ENCODE measurements at regions not wholly inside any gene's neighbourhood (a gene's known extent, or its start where the extent isn't known, plus 50 kb on each side); places are given as distances from the start of the nearest gene placed in this dataset.
"Not testable (repeated sequence)": the region's sequence is repeated elsewhere in the genome, so short reads cannot be mapped to it uniquely, and the experiment has no call there.

DNA sequence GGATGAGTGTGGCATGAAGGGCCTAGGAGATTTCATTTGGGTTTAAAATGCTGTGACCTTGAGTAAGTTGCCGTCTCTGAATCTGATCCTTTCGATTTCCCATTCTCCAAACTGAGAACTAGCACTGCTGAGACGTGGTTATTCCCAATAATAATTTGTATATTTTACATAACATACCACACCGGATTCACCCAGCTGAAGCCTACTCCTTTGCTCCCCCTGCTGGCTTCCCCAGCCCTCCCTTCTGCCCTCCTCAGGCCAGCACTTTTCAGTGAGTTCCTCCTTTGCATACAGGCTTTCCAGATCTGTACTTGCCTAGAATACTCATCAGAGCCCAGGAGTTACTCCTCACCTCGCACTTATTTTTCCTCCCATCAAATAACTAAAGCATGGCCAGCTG is 255.1 kb downstream of the OR4F29 start:
- TF ChIP-seq, protein P1, sequence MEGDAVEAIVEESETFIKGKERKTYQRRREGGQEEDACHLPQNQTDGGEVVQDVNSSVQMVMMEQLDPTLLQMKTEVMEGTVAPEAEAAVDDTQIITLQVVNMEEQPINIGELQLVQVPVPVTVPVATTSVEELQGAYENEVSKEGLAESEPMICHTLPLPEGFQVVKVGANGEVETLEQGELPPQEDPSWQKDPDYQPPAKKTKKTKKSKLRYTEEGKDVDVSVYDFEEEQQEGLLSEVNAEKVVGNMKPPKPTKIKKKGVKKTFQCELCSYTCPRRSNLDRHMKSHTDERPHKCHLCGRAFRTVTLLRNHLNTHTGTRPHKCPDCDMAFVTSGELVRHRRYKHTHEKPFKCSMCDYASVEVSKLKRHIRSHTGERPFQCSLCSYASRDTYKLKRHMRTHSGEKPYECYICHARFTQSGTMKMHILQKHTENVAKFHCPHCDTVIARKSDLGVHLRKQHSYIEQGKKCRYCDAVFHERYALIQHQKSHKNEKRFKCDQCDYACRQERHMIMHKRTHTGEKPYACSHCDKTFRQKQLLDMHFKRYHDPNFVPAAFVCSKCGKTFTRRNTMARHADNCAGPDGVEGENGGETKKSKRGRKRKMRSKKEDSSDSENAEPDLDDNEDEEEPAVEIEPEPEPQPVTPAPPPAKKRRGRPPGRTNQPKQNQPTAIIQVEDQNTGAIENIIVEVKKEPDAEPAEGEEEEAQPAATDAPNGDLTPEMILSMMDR (IDR thresholded peaks at IDR 0.05) = not testable (repeated sequence)
- TF ChIP-seq, protein P2, sequence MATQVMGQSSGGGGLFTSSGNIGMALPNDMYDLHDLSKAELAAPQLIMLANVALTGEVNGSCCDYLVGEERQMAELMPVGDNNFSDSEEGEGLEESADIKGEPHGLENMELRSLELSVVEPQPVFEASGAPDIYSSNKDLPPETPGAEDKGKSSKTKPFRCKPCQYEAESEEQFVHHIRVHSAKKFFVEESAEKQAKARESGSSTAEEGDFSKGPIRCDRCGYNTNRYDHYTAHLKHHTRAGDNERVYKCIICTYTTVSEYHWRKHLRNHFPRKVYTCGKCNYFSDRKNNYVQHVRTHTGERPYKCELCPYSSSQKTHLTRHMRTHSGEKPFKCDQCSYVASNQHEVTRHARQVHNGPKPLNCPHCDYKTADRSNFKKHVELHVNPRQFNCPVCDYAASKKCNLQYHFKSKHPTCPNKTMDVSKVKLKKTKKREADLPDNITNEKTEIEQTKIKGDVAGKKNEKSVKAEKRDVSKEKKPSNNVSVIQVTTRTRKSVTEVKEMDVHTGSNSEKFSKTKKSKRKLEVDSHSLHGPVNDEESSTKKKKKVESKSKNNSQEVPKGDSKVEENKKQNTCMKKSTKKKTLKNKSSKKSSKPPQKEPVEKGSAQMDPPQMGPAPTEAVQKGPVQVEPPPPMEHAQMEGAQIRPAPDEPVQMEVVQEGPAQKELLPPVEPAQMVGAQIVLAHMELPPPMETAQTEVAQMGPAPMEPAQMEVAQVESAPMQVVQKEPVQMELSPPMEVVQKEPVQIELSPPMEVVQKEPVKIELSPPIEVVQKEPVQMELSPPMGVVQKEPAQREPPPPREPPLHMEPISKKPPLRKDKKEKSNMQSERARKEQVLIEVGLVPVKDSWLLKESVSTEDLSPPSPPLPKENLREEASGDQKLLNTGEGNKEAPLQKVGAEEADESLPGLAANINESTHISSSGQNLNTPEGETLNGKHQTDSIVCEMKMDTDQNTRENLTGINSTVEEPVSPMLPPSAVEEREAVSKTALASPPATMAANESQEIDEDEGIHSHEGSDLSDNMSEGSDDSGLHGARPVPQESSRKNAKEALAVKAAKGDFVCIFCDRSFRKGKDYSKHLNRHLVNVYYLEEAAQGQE (IDR thresholded peaks at IDR 0.05; ENCODE audit: insufficient read depth in 1 of 2, low read depth in 2 of 2, low read length in 1 of 2) = not testable (repeated sequence)

All from Panc1 (cell line).